ENCODE measurements at regions not wholly inside any gene's neighbourhood (a gene's known extent, or its start where the extent isn't known, plus 50 kb on each side); places are given as distances from the start of the nearest gene placed in this dataset.

DNA sequence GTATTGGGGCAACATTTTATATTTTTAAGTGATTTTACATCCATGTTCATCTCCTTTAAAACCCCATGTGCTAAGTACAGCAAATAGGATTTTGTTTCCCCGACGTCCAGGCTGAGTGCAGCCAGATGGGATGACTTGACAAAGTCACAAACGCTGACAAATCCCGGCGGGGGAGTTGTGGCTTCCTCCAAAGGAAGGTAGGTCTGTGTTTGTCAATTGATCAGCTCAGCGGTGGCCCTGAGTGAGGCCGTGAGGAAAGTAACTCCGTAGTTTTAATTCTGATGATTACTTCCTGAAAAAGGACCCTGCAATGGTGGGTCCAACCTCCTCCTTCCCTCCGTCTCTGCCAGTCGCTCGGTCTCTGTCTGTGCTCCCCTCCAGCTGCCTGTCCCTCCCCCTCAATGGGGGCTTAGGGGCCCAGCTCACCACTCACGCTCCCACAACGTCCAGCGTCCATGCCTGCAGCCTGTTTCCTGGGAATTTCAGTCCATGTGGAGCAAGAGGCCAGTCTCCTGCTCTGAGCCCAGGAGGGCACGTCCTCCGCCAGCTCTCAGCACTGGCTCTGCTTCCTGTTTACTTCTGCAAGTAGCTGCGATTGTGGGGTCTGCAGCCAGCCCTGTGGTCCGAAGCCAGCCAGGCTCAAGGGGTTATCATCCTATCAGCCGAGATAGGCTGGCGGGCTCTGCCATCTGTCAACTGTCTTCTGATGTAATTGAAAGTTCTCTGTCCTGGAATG, 209.4 kb upstream of the FOXF1 start:
- in situ Hi-C loops (cut with HindIII; ENCODE audit: low pct_unique_long_range_greater_than_20kb, low sequenced_read_pairs), result no loop called here
- Histone ChIP-seq H3K4me1 (ENCODE audit: control insufficient read depth, insufficient read depth, low read length) (no peaks in the 10 kb centered on the region), H3K27ac (ENCODE audit: low read length) (no peak overlapping the region), H3K4me3 (ENCODE audit: low read depth in 2 of 2, low read length in 2 of 2) (no peak overlapping the region), H3K36me3 (ENCODE audit: control insufficient read depth, insufficient read depth, low read length) (no peaks in the 10 kb centered on the region), H3K27me3 (ENCODE audit: control insufficient read depth, insufficient read depth, low read length) (no peaks in the 10 kb centered on the region; the same call in 1 of the 2 replicates), H3K9me3 (ENCODE audit: control insufficient read depth, insufficient read depth, low read depth, low read length) (no peaks in the 10 kb centered on the region)
- ATAC-seq (no peak), DNase-seq (ENCODE audit: low read depth, low spot score) (no peak)
- intact Hi-C loops (cut with micrococcal nuclease; ENCODE audit: unreplicated experiment), result no loop called here
- ChIA-PET POLR2A (no interaction called here), CTCF (no interaction called here)
- TF ChIP-seq, protein P1, sequence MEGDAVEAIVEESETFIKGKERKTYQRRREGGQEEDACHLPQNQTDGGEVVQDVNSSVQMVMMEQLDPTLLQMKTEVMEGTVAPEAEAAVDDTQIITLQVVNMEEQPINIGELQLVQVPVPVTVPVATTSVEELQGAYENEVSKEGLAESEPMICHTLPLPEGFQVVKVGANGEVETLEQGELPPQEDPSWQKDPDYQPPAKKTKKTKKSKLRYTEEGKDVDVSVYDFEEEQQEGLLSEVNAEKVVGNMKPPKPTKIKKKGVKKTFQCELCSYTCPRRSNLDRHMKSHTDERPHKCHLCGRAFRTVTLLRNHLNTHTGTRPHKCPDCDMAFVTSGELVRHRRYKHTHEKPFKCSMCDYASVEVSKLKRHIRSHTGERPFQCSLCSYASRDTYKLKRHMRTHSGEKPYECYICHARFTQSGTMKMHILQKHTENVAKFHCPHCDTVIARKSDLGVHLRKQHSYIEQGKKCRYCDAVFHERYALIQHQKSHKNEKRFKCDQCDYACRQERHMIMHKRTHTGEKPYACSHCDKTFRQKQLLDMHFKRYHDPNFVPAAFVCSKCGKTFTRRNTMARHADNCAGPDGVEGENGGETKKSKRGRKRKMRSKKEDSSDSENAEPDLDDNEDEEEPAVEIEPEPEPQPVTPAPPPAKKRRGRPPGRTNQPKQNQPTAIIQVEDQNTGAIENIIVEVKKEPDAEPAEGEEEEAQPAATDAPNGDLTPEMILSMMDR (IDR thresholded peaks at IDR 0.05), result no peak
- TF ChIP-seq POLR2AphosphoS5 (IDR thresholded peaks at IDR 0.05; ENCODE audit: low read depth, low read length) (no peak), SIN3A (IDR thresholded peaks at IDR 0.05; ENCODE audit: borderline replicate concordance, insufficient read depth, low read depth, low read length) (no peak), TCF7L2 (IDR thresholded peaks at IDR 0.05; ENCODE audit: low read depth, low read length) (no peak)
- TF ChIP-seq, protein P2, sequence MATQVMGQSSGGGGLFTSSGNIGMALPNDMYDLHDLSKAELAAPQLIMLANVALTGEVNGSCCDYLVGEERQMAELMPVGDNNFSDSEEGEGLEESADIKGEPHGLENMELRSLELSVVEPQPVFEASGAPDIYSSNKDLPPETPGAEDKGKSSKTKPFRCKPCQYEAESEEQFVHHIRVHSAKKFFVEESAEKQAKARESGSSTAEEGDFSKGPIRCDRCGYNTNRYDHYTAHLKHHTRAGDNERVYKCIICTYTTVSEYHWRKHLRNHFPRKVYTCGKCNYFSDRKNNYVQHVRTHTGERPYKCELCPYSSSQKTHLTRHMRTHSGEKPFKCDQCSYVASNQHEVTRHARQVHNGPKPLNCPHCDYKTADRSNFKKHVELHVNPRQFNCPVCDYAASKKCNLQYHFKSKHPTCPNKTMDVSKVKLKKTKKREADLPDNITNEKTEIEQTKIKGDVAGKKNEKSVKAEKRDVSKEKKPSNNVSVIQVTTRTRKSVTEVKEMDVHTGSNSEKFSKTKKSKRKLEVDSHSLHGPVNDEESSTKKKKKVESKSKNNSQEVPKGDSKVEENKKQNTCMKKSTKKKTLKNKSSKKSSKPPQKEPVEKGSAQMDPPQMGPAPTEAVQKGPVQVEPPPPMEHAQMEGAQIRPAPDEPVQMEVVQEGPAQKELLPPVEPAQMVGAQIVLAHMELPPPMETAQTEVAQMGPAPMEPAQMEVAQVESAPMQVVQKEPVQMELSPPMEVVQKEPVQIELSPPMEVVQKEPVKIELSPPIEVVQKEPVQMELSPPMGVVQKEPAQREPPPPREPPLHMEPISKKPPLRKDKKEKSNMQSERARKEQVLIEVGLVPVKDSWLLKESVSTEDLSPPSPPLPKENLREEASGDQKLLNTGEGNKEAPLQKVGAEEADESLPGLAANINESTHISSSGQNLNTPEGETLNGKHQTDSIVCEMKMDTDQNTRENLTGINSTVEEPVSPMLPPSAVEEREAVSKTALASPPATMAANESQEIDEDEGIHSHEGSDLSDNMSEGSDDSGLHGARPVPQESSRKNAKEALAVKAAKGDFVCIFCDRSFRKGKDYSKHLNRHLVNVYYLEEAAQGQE (IDR thresholded peaks at IDR 0.05; ENCODE audit: insufficient read depth in 1 of 2, low read depth in 2 of 2, low read length in 1 of 2), result no peak
- BruUV-seq (replicated peaks), result no TSS peak

DNA sequence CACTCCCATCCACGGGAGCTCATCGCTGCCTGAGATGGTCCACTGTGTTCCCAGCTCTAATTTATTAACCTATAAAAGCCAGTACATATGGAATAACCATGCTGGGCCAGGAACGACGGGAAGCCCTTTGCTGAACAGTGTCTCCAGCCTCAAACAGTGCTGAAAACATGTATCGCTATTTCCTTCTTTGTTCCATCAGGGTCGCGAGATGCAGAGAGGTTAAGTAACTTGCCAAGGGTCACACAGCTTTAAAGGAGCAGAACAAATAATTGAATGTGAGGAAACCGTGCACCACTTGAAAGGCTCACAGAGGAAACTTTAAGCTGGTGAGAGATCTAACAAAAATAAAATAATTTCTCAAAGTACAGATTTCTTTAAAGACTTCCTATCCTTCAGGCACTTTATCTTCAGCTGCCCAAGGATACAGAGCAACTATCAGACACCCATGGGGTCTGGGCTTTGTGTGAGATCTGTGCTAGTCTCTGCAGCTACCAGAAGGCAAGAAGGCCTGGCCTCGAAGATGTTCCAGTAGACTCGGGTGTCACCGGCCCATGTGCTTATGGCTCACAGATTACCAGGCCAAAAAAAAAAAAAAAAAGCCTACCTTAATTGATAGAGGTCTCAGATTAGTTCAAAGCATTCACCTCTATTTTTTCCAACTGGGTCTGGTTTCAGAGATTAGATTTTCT, 207.8 kb upstream of the FOXF1 start:
- H3K9me3 ChIP-seq (ENCODE audit: control insufficient read depth, insufficient read depth, low read depth, low read length), result no peaks in the 10 kb centered on the region
- in situ Hi-C loops (cut with HindIII; ENCODE audit: low pct_unique_long_range_greater_than_20kb, low sequenced_read_pairs) (no loop called here), intact Hi-C loops (cut with micrococcal nuclease; ENCODE audit: unreplicated experiment) (no loop called here)
- H3K4me1 ChIP-seq (ENCODE audit: control insufficient read depth, insufficient read depth, low read length), result no peaks in the 10 kb centered on the region
- no peak overlapping the region for H3K27ac ChIP-seq (ENCODE audit: low read length)
- POLR2A ChIA-PET, result interaction anchor here (0.7 kb wide), 1 partner anchor 204 kb away, joined by 6 read pairs; no protein-coding TSS in a partner anchor
- ATAC-seq (no peak), DNase-seq (ENCODE audit: low read depth, low spot score) (no peak)
- H3K4me3 ChIP-seq (ENCODE audit: low read depth in 2 of 2, low read length in 2 of 2), result no peak overlapping the region
- CTCF ChIA-PET, result no interaction called here
- H3K27me3 ChIP-seq (ENCODE audit: control insufficient read depth, insufficient read depth, low read length), result no peaks in the 10 kb centered on the region; the same call in none of the 2 replicates
- no TSS peak for BruUV-seq (replicated peaks)
- TF ChIP-seq, protein P2 (IDR thresholded peaks at IDR 0.05; ENCODE audit: insufficient read depth in 1 of 2, low read depth in 2 of 2, low read length in 1 of 2), result no peak
- TF ChIP-seq TCF7L2 (IDR thresholded peaks at IDR 0.05; ENCODE audit: low read depth, low read length), result no peak
- TF ChIP-seq, protein P1 (IDR thresholded peaks at IDR 0.05), result no peak
- no peak for TF ChIP-seq POLR2AphosphoS5 (IDR thresholded peaks at IDR 0.05; ENCODE audit: low read depth, low read length)
- no peak for TF ChIP-seq SIN3A (IDR thresholded peaks at IDR 0.05; ENCODE audit: borderline replicate concordance, insufficient read depth, low read depth, low read length)
- no peaks in the 10 kb centered on the region for H3K36me3 ChIP-seq (ENCODE audit: control insufficient read depth, insufficient read depth, low read length)

All from Panc1 (cell line).